DMS53 (cell line): ENCODE measurements at regions not wholly inside any gene's neighbourhood (a gene's known extent, or its start where the extent isn't known, plus 50 kb on each side); places are given as distances from the start of the nearest gene placed in this dataset.

Experiments used
- DNase-seq: peaks from one replicate; lab custom pipeline; 2025; lab: John Stamatoyannopoulos, UW

GRCh38 chr22:48475661-48476345 lies 1351.9 kb downstream of the BRD1 start:
- no peak for DNase-seq

- DNase-seq, result no peak
Measured at GRCh38 chr22:48474881-48475280, 1352.8 kb downstream of the BRD1 start.

GRCh38 chr22:48473202-48473601 lies 1354.5 kb downstream of the BRD1 start:
- no peak for DNase-seq

- DNase-seq, result no peak
Measured at GRCh38 chr22:48464246-48464645, 1363.4 kb downstream of the BRD1 start.

GRCh38 chr22:48459859-48460823 lies 1367.5 kb downstream of the BRD1 start:
- DNase-seq, result no peak

- no peak for DNase-seq
Measured at GRCh38 chr22:48459259-48459658, 1368.4 kb downstream of the BRD1 start.

GRCh38 chr22:48456449-48456848 lies 1371.2 kb downstream of the BRD1 start:
- no peak for DNase-seq

- no peak for DNase-seq
Measured at GRCh38 chr22:48453751-48454485, 1373.8 kb downstream of the BRD1 start.

GRCh38 chr22:48453171-48453570 lies 1374.5 kb downstream of the BRD1 start:
- DNase-seq, result no peak

GRCh38 chr22:48452766-48453165 lies 1374.9 kb downstream of the BRD1 start:
- no peak for DNase-seq

GRCh38 chr22:48451891-48452290 lies 1375.8 kb downstream of the BRD1 start:
- DNase-seq, result no peak

GRCh38 chr22:48450188-48450825 lies 1377.4 kb downstream of the BRD1 start:
- DNase-seq, result no peak

- no peak for DNase-seq
Measured at GRCh38 chr22:48449466-48450187, 1378.0 kb downstream of the BRD1 start.

- no peak for DNase-seq
Measured at GRCh38 chr22:48448821-48449220, 1378.9 kb downstream of the BRD1 start.

- no peak for DNase-seq
Measured at GRCh38 chr22:48445113-48445827, 1382.4 kb downstream of the BRD1 start.

- DNase-seq, result no peak
Measured at GRCh38 chr22:48444320-48445112, 1383.2 kb downstream of the BRD1 start.

- DNase-seq, result no peak
Measured at GRCh38 chr22:48443680-48444079, 1384.0 kb downstream of the BRD1 start.

- DNase-seq, result no peak
Measured at GRCh38 chr22:48442663-48443062, 1385.0 kb downstream of the BRD1 start.

- DNase-seq, result no peak
Measured at GRCh38 chr22:48441553-48441850, 1386.2 kb downstream of the BRD1 start.
